HG02642 (cell line): ENCODE measurements at regions not wholly inside any gene's neighbourhood (a gene's known extent, or its start where the extent isn't known, plus 50 kb on each side); places are given as distances from the start of the nearest gene placed in this dataset.

Experiments used
- ATAC-seq: cut with Tn5 transposase; IDR thresholded peaks from one replicate; pipeline ENCODE4 v1.9.1; 2021; ENCODE audit warnings: mild to moderate bottlenecking; ENCODE audit not compliant: unreplicated experiment, poor library complexity

DNA sequence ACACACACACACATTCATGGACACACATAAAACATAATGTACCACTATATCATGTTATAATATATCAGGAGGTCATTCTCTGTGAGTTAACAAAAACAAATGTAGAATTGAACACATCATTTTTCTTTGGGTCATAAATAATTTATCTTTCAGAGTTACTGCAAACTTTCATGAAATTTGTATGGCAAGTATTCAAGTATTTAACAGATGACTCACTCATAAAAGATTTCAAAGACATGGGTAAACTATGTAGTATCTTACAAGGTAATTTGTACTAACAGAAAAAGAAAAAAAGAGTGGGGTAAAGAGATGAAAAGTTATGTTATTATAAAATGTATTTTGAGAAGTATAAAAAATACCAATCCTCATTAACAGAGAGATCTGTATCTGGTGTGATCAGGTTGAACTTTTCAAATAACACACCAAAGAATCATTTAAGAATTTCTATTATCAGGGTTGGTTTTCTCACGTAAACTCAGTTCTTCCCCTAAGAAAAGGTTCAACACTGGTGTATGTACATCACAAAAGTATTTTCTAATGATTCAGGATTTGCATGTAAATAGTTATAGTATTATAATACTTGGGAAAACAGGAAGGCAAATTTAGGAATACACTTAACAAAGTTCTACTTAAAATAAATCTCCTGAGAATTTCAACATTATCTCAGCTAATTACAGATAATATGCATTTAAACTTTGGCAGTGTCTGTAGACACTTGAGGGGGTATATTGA lies 933.1 kb upstream of the LRRN3 start:
- ATAC-seq, result no peak

DNA sequence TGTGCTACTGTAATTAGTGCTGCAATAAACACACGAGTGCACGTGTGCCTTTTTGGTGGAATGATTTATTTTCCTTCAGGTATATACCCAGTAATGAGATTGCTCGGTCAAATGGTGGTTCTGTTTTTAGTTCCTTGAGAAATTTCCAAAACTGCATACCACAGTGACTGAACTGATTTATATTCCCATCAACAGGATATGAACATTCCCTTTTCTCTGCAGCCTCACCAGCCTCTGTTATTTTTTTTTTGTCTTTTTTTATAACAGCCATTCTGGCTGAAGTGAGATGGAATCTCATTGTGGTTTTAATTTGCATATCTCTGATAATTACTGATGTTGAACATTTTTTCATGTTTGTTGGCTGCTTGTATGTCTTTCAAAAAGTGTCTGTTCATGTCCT lies 922.9 kb upstream of the LRRN3 start:
- no peak for ATAC-seq

DNA sequence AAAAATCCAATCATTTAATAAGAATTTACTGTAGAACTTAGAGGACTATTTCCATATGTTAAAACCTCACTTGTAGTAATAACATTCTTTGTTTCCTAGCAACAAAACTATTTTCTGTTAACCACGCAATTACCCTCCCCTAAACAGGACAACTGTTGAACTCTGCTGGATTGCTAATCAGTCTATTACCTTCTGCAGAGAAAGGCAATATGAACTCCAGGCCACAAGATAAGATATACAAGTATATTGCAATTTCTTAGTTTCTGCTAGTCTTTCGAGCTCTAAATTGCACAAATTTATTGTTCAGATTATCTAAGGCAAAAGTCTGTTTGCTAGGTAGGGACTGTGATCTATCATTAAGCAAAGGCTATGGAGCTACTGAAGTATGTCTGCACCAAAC lies 920.1 kb upstream of the LRRN3 start:
- ATAC-seq, result no peak

DNA sequence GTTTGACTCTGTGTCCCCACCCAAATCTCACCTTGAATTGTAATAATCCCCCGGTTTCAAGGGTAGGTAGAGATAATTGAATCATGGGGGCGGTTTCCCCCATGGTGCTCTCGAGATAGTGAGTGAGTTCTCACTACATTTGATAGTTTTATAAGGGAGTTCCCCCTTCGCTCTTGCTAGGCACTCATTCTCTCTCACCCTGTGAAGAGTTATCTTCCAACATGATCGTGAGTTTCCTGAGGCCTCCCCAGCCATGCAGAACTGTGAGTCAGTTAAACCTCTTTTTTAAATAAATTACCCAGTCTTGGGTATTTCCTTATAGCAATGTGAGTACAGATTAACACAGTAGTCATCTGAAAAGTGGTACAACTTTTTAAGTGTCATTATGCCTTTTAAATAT lies 913.5 kb upstream of the LRRN3 start:
- ATAC-seq, result no peak

DNA sequence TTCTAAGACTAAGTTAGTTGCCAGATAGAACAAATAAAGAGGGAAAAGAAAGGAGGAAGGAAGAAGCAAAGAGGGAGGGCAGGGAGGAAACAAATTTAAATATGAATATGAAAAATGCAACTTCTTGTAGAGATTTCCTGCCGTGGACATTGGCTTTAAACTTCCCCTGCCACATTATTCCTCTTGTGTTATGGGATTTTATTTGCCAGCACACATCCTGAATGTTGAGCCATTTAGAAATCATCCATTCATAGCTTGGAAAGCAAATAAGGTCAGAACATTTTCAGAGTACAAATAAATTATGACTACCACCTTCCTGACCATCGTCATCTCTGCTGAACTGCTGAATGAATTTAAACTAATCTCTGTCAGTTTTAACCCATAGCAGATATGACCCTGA lies 911.9 kb upstream of the LRRN3 start:
- no peak for ATAC-seq

DNA sequence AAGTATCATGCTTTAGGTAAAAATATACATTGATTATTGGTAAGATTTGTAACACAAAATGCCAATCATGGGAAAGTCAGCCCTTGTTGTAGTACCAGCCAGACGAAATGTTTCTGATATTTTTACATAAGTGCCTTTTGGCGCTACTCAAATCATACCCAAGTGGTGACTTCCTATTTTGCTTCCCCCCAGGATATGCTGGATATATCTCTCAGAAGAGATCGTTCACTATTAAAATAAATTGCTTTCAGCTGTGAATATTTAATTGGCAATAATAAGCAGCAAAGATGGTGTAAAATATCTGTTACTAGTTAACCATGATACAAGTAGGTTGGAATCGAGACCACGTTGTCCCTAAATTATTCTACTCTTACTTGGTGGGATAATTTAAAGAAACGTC lies 909.2 kb upstream of the LRRN3 start:
- ATAC-seq, result no peak

- no peak for ATAC-seq
Measured at GRCh38 chr7:110186334-110186733, 904.6 kb upstream of the LRRN3 start.

DNA sequence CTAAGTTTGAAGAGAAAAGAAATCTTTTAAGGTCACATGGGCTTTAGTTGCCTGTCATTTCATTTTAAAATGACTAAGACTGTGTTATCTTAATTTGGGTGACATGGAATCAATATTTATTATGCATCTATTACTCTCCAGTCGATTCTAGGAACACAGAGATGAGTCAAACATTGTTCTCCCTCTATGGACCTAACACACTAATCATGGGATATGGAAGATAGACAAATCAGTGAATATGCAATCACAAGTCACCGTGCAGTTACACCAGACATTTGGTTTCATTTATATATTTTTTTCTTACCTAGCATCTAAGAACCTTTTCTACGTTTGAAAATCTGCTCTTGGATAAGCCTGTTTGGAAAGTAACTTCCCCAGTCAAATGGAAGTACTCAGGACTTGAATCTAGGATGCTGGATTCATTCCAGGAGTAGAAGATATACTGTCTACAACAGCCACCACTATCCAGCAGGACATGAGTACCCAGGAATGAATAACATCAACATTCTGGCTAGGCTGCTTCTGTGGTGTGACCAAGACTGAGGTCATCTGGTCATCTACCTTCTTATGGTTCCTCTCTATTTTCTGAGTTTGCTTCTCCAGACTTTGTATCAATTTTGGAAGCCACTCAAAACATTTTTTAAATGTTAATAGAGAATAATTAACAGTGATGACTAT lies 902.9 kb upstream of the LRRN3 start:
- no peak for ATAC-seq

GRCh38 chr7:110204527-110204926 lies 886.4 kb upstream of the LRRN3 start:
- no peak for ATAC-seq

GRCh38 chr7:110205899-110206298 lies 885.0 kb upstream of the LRRN3 start:
- no peak for ATAC-seq

GRCh38 chr7:110209884-110210283 lies 881.0 kb upstream of the LRRN3 start:
- no peak for ATAC-seq

DNA sequence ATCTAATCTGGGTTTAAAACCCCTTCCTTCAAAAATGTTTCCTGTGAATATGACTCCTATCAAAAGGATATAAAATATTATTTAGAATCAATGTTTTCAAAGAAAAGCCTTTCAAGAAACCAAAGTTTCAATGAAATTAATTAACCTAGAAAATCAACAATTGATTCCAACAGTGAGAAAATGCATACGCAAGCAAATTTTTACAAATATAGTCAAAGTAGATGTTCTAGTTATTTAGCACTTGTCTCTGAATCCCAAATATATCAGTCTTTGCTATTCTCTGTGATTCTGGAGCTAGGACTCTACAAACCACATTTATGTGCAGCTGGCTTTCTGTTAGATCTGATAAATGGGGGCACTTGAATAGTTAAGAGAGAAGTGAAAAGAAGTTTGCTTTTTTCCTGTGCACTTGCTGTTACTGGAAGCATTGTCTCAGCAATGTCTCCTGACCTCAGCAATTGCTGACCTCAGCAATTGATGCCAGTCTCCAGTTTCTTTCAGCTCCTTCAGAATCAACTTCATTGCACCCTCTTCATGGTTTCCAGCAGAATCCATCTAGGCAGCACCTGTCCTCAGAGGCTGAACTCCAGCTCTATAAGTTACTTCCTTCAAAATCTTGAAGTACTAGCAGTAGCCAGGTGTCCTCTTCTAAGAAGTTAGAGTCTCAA lies 879.9 kb upstream of the LRRN3 start:
- ATAC-seq, result no peak

DNA sequence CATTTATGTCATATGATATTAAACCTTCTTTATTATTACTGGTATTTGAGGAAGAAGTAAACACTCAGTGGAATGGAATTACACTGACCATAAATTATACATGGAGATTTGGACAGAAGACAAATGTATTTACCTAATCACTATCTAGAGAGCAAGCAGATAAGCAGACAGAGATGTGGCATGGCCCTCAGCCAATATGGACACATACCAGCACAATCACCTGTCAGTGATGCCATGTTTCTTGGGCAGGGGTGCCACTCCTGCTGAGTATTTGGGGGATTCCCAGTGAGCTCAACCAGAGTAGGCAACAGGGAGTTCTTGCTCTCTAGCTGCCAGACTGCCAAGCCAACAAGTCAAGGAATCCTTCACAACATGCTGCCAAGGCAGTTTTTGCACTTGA lies 866.3 kb upstream of the LRRN3 start:
- no peak for ATAC-seq

DNA sequence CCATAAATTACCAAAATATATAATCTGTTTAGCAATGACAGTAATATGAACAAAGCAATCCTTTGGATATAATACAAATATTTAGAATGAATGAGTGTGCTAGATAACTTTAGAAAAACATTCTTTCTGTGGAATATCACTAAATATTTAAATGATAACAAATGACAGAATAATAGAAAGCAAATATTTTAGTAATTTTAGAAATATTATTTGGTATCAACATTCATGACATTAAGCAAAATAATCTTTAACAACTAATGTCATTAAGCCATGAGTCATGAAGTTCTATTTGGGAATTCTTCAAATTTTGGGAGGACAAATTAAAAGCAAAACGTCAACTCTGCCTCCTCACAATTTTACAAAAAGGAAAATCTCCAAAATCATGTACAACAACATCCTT lies 844.8 kb upstream of the LRRN3 start:
- no peak for ATAC-seq

DNA sequence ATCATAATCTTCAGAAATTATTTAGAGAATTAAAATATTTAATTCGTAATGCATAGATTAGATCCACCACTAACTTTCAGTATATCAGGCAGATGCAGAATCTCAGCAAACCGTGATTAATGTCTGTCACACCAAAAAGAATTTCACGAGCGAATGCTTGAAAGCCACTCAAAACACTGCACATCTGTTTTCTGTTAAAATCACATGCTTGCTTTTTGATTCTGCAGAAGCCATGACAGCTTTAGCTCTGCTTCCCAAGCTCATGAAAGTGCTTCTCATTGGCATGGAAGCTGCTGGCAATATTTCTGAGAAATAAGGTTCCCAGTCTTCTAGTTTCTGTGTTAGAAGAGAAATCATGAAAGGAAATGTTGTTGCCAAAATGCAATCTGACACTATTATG lies 837.8 kb upstream of the LRRN3 start:
- ATAC-seq, result no peak

- ATAC-seq, result no peak
Measured at GRCh38 chr7:110257673-110258072, 833.3 kb upstream of the LRRN3 start.

DNA sequence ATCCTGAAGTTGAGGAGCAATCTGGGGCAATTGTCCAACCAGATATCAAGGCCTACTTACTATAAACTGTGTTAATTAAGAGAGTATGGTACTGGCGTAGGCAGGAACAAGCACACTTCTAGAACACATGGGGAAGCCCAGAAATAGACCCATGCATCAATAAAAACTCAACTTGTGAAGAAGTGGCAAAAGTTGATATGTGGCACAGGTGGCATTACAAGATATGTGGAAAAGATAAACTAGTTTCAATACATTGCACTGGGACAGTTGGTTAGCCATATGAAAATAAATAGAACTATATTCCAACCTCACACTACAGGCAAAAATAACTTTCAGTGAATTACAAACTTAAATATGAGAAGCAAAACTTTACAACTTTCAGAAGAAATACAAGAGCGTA lies 828.7 kb upstream of the LRRN3 start:
- ATAC-seq, result no peak

GRCh38 chr7:110264288-110264687 lies 826.6 kb upstream of the LRRN3 start:
- ATAC-seq, result no peak

GRCh38 chr7:110281362-110281761 lies 809.6 kb upstream of the LRRN3 start:
- ATAC-seq, result no peak

GRCh38 chr7:110283056-110283455 lies 807.9 kb upstream of the LRRN3 start:
- ATAC-seq, result no peak

DNA sequence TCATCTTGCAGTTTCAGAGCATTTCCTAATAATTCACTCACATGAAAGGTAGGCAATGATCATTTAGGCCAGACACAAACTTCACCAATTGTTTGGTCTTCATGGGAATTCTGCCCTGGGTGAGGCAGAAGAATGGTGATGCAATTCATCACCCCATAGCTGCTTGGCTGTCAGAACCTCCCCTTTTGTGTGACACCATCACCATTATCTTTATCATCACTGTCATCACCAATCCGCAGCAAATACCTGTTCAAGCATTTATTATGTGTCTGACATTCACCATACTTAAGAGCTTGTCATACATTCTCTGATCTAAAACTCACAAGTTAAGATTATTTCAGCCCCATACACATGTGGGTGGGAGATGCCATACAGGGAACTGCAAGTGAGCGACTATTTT lies 799.5 kb upstream of the LRRN3 start:
- ATAC-seq, result no peak

GRCh38 chr7:110296321-110296720 lies 794.6 kb upstream of the LRRN3 start:
- ATAC-seq, result no peak
